Common myeloid progenitor, CD34-positive (primary cell): ENCODE measurements at regions not wholly inside any gene's neighbourhood (a gene's known extent, or its start where the extent isn't known, plus 50 kb on each side); places are given as distances from the start of the nearest gene placed in this dataset.
A peak's percentile ranks its signal among the peaks of the same experiment; 100 is the strongest.

Source experiments
- CTCF ChIA-PET: fragments of 350-600 bp; sonication (Branson Sonifier 250); formaldehyde crosslinking; loops from one replicate; lab custom pipeline; 2021; ENCODE audit warnings: antibody characterized with exemption; lab: Charles Lee
- POLR2A ChIA-PET: fragments of 350-600 bp; sonication (Branson Sonifier 250); formaldehyde crosslinking; loops from one replicate; lab custom pipeline; 2021; ENCODE audit warnings: antibody characterized with exemption; lab: Charles Lee
- DNase-seq, 3 donors: peaks; one replicate each; pipeline versions ENCODE4 v3.0.0 to v3.0.0-alpha.2; 2013
- H3K27ac ChIP-seq, 2 experiments: 1 replicate in 1 of 2; 2 replicates in 1 of 2; pipeline ENCODE4 v1.7.0; 2013; ENCODE audit warnings: inconsistent platforms in 2 of 2, low read length in 2 of 2, mild to moderate bottlenecking in 2 of 2, low read depth in 1 of 2, moderate library complexity in 1 of 2; ENCODE audit not compliant: severe bottlenecking in 2 of 2, insufficient read depth in 1 of 2, poor library complexity in 1 of 2
- H3K27me3 ChIP-seq, 5 experiments: replicated peaks in 2 of 5; 1 replicate in 3 of 5; 2 replicates in 2 of 5; pipeline versions ENCODE4 v1.6.1 to v1.7.0; 2013; ENCODE audit warnings: low read length in 4 of 5, mild to moderate bottlenecking in 2 of 5, moderate library complexity in 2 of 5, inconsistent platforms in 1 of 5; ENCODE audit not compliant: insufficient read depth in 5 of 5, control insufficient read depth in 4 of 5
- H3K36me3 ChIP-seq, 4 experiments: 1 replicate in 2 of 4; 2 replicates in 2 of 4; pipeline versions ENCODE4 v1.6.1 to v1.7.0; 2013; ENCODE audit warnings: low read length in 3 of 4, control low read depth in 1 of 4, mild to moderate bottlenecking in 1 of 4; ENCODE audit not compliant: control insufficient read depth in 4 of 4, insufficient read depth in 4 of 4
- H3K4me1 ChIP-seq, 4 experiments: 1 replicate in 3 of 4; 2 replicates in 1 of 4; pipeline versions ENCODE4 v1.6.1 to v1.7.1; 2013; ENCODE audit warnings: low read length in 3 of 4, mild to moderate bottlenecking in 3 of 4, control low read depth in 1 of 4, inconsistent platforms in 1 of 4, moderate library complexity in 1 of 4; ENCODE audit not compliant: control insufficient read depth in 4 of 4, insufficient read depth in 4 of 4; ENCODE audit errors: control extremely low read depth in 1 of 4
- H3K4me3 ChIP-seq, 7 experiments: 1 replicate in 4 of 7; 2 replicates in 3 of 7; pipeline versions ENCODE4 v1.5.1 to v1.7.0; 2013; ENCODE audit warnings: mild to moderate bottlenecking in 7 of 7, low read length in 6 of 7, moderate library complexity in 6 of 7, inconsistent platforms in 2 of 7, low read depth in 2 of 7, control low read depth in 1 of 7; ENCODE audit not compliant: insufficient read depth in 4 of 7, control insufficient read depth in 1 of 7; ENCODE audit errors: extremely low read depth in 1 of 7
- H3K9me3 ChIP-seq, 5 experiments: 1 replicate in 4 of 5; 2 replicates in 1 of 5; pipeline versions ENCODE4 v1.6.1 to v1.7.1; 2013; ENCODE audit warnings: low read length in 4 of 5, mild to moderate bottlenecking in 2 of 5, inconsistent platforms in 1 of 5, low read depth in 1 of 5, moderate library complexity in 1 of 5; ENCODE audit not compliant: control insufficient read depth in 4 of 5, insufficient read depth in 2 of 5; ENCODE audit errors: control extremely low read depth in 1 of 5
- WGBS: methylation state at CpG from one replicate; pipeline ENCODE4 v1.1.5; 2013; ENCODE audit not compliant: insufficient coverage; 5-methylcytosine and 5-hydroxymethylcytosine counted together

- DNase-seq: peak; percentile 20 to 52 (median 39)
- H3K36me3 ChIP-seq: no peaks in the 10 kb centered on the region
- WGBS: 60% methylated on average over 29 of the region's 30 CpGs
- H3K27me3 ChIP-seq: peaks cover 0 to 24% (median 6%) of the 10 kb centered on the region in 5 experiments
- H3K4me1 ChIP-seq: peaks cover 6 to 14% (median 9%) of the 10 kb centered on the region in 4 experiments
- CTCF ChIA-PET: interaction anchor here (0.8 to 1.7 kb wide), 4 partner anchors 9 to 416 kb away, joined by 3 to 8 read pairs (median 4); no protein-coding TSS in a partner anchor
- POLR2A ChIA-PET: no interaction called here
- peak overlapping the region in 1 of 7 experiments; percentile 2 for H3K4me3 ChIP-seq
- no peaks in the 10 kb centered on the region for H3K9me3 ChIP-seq
- no peak overlapping the region for H3K27ac ChIP-seq
Observed at GRCh38 chr2:237156031-237156856, 70.6 kb downstream of the COPS8 start.

GRCh38 chr2:237156857-237157779, 71.4 kb downstream of the COPS8 start:
- Histone ChIP-seq H3K9me3 (no peaks in the 10 kb centered on the region), H3K4me1 (peaks cover 6 to 14% (median 9%) of the 10 kb centered on the region in 4 experiments), H3K27ac (no peak overlapping the region), H3K4me3 (no peak overlapping the region), H3K27me3 (peaks cover 0 to 24% (median 4%) of the 10 kb centered on the region in 5 experiments), H3K36me3 (no peaks in the 10 kb centered on the region)
- CTCF ChIA-PET: interaction anchor here (0.8 to 1.7 kb wide), 4 partner anchors 9 to 415 kb away, joined by 3 to 8 read pairs (median 4); no protein-coding TSS in a partner anchor
- POLR2A ChIA-PET: no interaction called here
- WGBS: 87% methylated on average over 33 of the region's 34 CpGs
- no peak for DNase-seq

- Histone ChIP-seq H3K9me3 (no peaks in the 10 kb centered on the region), H3K27me3 (peaks cover 0 to 24% (median 4%) of the 10 kb centered on the region in 5 experiments), H3K4me1 (peaks cover 6 to 14% (median 9%) of the 10 kb centered on the region in 4 experiments), H3K27ac (no peak overlapping the region), H3K4me3 (no peak overlapping the region), H3K36me3 (no peaks in the 10 kb centered on the region)
- no peak for DNase-seq
- ChIA-PET POLR2A (no interaction called here), CTCF (no interaction called here)
Observed at GRCh38 chr2:237157780-237158102, 72.1 kb downstream of the COPS8 start.

GRCh38 chr2:237158194-237158593, 72.5 kb downstream of the COPS8 start:
- 96% methylated on average over 4 of the region's 7 CpGs for WGBS
- no peak overlapping the region for H3K27ac ChIP-seq
- H3K36me3 ChIP-seq: no peaks in the 10 kb centered on the region
- no peak for DNase-seq
- POLR2A ChIA-PET: no interaction called here
- H3K9me3 ChIP-seq: no peaks in the 10 kb centered on the region
- no peak overlapping the region for H3K4me3 ChIP-seq
- peaks cover 0 to 24% (median 4%) of the 10 kb centered on the region in 5 experiments for H3K27me3 ChIP-seq
- peaks cover 6 to 14% (median 9%) of the 10 kb centered on the region in 4 experiments for H3K4me1 ChIP-seq
- CTCF ChIA-PET: no interaction called here

- Histone ChIP-seq H3K4me1 (peaks cover 6 to 14% (median 9%) of the 10 kb centered on the region in 4 experiments), H3K27ac (no peak overlapping the region), H3K9me3 (no peaks in the 10 kb centered on the region), H3K27me3 (peaks cover 0 to 24% (median 4%) of the 10 kb centered on the region in 5 experiments), H3K4me3 (no peak overlapping the region), H3K36me3 (no peaks in the 10 kb centered on the region)
- CTCF ChIA-PET: interaction anchor here (0.9 to 1.3 kb wide), 2 partner anchors 161 to 413 kb away, joined by 3 to 5 read pairs; no protein-coding TSS in a partner anchor
- DNase-seq: no peak
- WGBS: 91% methylated on average over 8 of the region's 10 CpGs
- POLR2A ChIA-PET: interaction anchor here (0.6 kb wide), 1 partner anchor 335 kb away, joined by 4 read pairs; no protein-coding TSS in a partner anchor
Observed at GRCh38 chr2:237159006-237159911, 73.6 kb downstream of the COPS8 start.

- H3K4me3 ChIP-seq: no peak overlapping the region
- peaks cover 0 to 19% (median 6%) of the 10 kb centered on the region in 5 experiments for H3K27me3 ChIP-seq
- H3K9me3 ChIP-seq: no peaks in the 10 kb centered on the region
- H3K4me1 ChIP-seq: peaks cover 6 to 14% (median 9%) of the 10 kb centered on the region in 4 experiments
- no peak overlapping the region for H3K27ac ChIP-seq
- no peaks in the 10 kb centered on the region for H3K36me3 ChIP-seq
- 98% methylated on average over 5 of the region's 9 CpGs for WGBS
- no peak for DNase-seq
- CTCF ChIA-PET: interaction anchor here (1.3 kb wide), 1 partner anchor 412 kb away, joined by 4 read pairs; no protein-coding TSS in a partner anchor
- POLR2A ChIA-PET: no interaction called here
Observed at GRCh38 chr2:237160271-237160919, 74.7 kb downstream of the COPS8 start.
